ENCODE measurements at regions not wholly inside any gene's neighbourhood (a gene's known extent, or its start where the extent isn't known, plus 50 kb on each side); places are given as distances from the start of the nearest gene placed in this dataset.

GRCh38 chr2:128584296-128584890, 265.7 kb upstream of the HS6ST1 start:
- H3K36me3 ChIP-seq (ENCODE audit: low read depth, missing control alignments) = no peaks in the 10 kb centered on the region
- no peak overlapping the region for H3K27ac ChIP-seq
- H3K4me1 ChIP-seq = no peaks in the 10 kb centered on the region
- DNase-seq = no peak
- TF ChIP-seq, protein P1, sequence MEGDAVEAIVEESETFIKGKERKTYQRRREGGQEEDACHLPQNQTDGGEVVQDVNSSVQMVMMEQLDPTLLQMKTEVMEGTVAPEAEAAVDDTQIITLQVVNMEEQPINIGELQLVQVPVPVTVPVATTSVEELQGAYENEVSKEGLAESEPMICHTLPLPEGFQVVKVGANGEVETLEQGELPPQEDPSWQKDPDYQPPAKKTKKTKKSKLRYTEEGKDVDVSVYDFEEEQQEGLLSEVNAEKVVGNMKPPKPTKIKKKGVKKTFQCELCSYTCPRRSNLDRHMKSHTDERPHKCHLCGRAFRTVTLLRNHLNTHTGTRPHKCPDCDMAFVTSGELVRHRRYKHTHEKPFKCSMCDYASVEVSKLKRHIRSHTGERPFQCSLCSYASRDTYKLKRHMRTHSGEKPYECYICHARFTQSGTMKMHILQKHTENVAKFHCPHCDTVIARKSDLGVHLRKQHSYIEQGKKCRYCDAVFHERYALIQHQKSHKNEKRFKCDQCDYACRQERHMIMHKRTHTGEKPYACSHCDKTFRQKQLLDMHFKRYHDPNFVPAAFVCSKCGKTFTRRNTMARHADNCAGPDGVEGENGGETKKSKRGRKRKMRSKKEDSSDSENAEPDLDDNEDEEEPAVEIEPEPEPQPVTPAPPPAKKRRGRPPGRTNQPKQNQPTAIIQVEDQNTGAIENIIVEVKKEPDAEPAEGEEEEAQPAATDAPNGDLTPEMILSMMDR (IDR thresholded peaks at IDR 0.05) = no peak
- TF ChIP-seq POLR2A (IDR thresholded peaks at IDR 0.05) = no peak
- no peak overlapping the region for H3K4me3 ChIP-seq
- no peaks in the 10 kb centered on the region for H3K9me3 ChIP-seq
- no peaks in the 10 kb centered on the region for H3K27me3 ChIP-seq
- 45 to 53% methylated on average over 8 of the region's 8 CpGs for WGBS, 2 donors
- intact Hi-C loops (cut with DNase I; ENCODE audit: low total_unique reads) = no loop called here

GRCh38 chr2:128585706-128586105, 267.0 kb upstream of the HS6ST1 start:
- no peak overlapping the region for H3K4me3 ChIP-seq
- WGBS, 2 donors = 87 to 89% methylated on average over 3 of the region's 3 CpGs
- no peaks in the 10 kb centered on the region for H3K4me1 ChIP-seq
- H3K9me3 ChIP-seq = no peaks in the 10 kb centered on the region
- no peak overlapping the region for H3K27ac ChIP-seq
- H3K27me3 ChIP-seq = no peaks in the 10 kb centered on the region
- no peaks in the 10 kb centered on the region for H3K36me3 ChIP-seq (ENCODE audit: low read depth, missing control alignments)
- intact Hi-C loops (cut with DNase I; ENCODE audit: low total_unique reads) = no loop called here
- DNase-seq = no peak
- no peak for TF ChIP-seq POLR2A (IDR thresholded peaks at IDR 0.05)
- TF ChIP-seq, protein P1 (IDR thresholded peaks at IDR 0.05) = no peak

GRCh38 chr2:128589681-128590080, 271.0 kb upstream of the HS6ST1 start:
- no peak for DNase-seq
- Histone ChIP-seq H3K27me3 (no peaks in the 10 kb centered on the region), H3K4me3 (no peak overlapping the region), H3K4me1 (peaks cover 16% of the 10 kb centered on the region), H3K36me3 (ENCODE audit: low read depth, missing control alignments) (no peaks in the 10 kb centered on the region), H3K27ac (no peak overlapping the region), H3K9me3 (no peaks in the 10 kb centered on the region)
- TF ChIP-seq, protein P1 (IDR thresholded peaks at IDR 0.05) = no peak
- TF ChIP-seq POLR2A (IDR thresholded peaks at IDR 0.05) = no peak
- intact Hi-C loops (cut with DNase I; ENCODE audit: low total_unique reads) = no loop called here
- 92 to 94% methylated on average over 5 to 6 of the region's 6 CpGs for WGBS, 2 donors

- H3K4me1 ChIP-seq = peaks cover 16% of the 10 kb centered on the region
- H3K9me3 ChIP-seq = no peaks in the 10 kb centered on the region
- H3K27me3 ChIP-seq = no peaks in the 10 kb centered on the region
- intact Hi-C loops (cut with DNase I; ENCODE audit: low total_unique reads) = no loop called here
- WGBS, 2 donors = 93 to 97% methylated on average over 12 of the region's 12 CpGs
- no peak for TF ChIP-seq POLR2A (IDR thresholded peaks at IDR 0.05)
- TF ChIP-seq, protein P1 (IDR thresholded peaks at IDR 0.05) = no peak
- H3K36me3 ChIP-seq (ENCODE audit: low read depth, missing control alignments) = no peaks in the 10 kb centered on the region
- H3K27ac ChIP-seq = no peak overlapping the region
- no peak for DNase-seq
- H3K4me3 ChIP-seq = no peak overlapping the region
Measured at GRCh38 chr2:128590309-128591021, 271.8 kb upstream of the HS6ST1 start.

Measured in testis (tissue), 2 donors.